Body of pancreas (tissue), 4 donors: ENCODE measurements at regions not wholly inside any gene's neighbourhood (a gene's known extent, or its start where the extent isn't known, plus 50 kb on each side); places are given as distances from the start of the nearest gene placed in this dataset.

Source experiments
- POLR2A ChIP-seq, 3 donors: fragments of 450-650 bp; IDR thresholded peaks; one replicate each; pipeline ENCODE4 v1.6.1; 2016; ENCODE audit warnings: antibody characterized with exemption in 3 of 3, mild to moderate bottlenecking in 2 of 3
- TF ChIP-seq, protein P1 (sequence below), 7 experiments: fragments of 450-650 bp in 4 of 7; fragments of 200-600 bp in 3 of 7; sonication (generic) in 3 of 7; IDR thresholded peaks; one replicate each; pipeline ENCODE4 v1.5.1; 2016 to 2019; ENCODE audit warnings: antibody characterized with exemption in 7 of 7

DNA sequence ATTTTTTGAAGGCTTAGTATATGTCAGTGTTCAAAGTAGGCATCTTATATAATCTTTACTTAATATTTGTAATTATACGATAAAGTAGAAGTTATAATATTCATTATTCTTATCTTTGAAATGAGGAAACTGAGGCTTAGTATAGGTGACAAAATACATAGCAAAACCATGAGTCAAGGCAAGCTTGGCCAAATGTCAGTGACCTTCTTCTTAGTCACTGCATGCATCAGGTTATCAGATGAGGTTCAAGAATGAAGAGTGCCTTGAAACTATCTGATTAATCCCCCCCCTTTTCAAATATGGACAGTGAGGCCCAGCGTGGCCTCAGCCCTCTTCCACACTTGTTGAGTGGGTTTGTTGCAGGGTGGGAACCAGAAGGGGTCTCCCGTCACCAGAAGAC is 59.3 kb downstream of the PMAIP1 start:
- TF ChIP-seq, protein P1, sequence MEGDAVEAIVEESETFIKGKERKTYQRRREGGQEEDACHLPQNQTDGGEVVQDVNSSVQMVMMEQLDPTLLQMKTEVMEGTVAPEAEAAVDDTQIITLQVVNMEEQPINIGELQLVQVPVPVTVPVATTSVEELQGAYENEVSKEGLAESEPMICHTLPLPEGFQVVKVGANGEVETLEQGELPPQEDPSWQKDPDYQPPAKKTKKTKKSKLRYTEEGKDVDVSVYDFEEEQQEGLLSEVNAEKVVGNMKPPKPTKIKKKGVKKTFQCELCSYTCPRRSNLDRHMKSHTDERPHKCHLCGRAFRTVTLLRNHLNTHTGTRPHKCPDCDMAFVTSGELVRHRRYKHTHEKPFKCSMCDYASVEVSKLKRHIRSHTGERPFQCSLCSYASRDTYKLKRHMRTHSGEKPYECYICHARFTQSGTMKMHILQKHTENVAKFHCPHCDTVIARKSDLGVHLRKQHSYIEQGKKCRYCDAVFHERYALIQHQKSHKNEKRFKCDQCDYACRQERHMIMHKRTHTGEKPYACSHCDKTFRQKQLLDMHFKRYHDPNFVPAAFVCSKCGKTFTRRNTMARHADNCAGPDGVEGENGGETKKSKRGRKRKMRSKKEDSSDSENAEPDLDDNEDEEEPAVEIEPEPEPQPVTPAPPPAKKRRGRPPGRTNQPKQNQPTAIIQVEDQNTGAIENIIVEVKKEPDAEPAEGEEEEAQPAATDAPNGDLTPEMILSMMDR (IDR thresholded peaks at IDR 0.05): no peak
- no peak for TF ChIP-seq POLR2A (IDR thresholded peaks at IDR 0.05)
